Right kidney (tissue), 1 donor: ENCODE measurements at regions not wholly inside any gene's neighbourhood (a gene's known extent, or its start where the extent isn't known, plus 50 kb on each side); places are given as distances from the start of the nearest gene placed in this dataset.
"Not testable (repeated sequence)": the region's sequence is repeated elsewhere in the genome, so short reads cannot be mapped to it uniquely, and the experiment has no call there.

ENCODE experiments used
- DNase-seq: peaks from one replicate; pipeline ENCODE4 v3.0.0-alpha.2; 2016

GRCh38 chr1:182227864-182228547, 163.6 kb downstream of the GLUL start:
- no peak for DNase-seq

GRCh38 chr1:182226618-182227017, 165.0 kb downstream of the GLUL start:
- DNase-seq, result no peak

GRCh38 chr1:182225755-182226154, 164.2 kb upstream of the ZNF648 start:
- DNase-seq, result not testable (repeated sequence)

GRCh38 chr1:182221990-182222389, 160.5 kb upstream of the ZNF648 start:
- not testable (repeated sequence) for DNase-seq

GRCh38 chr1:182221367-182221766, 159.9 kb upstream of the ZNF648 start:
- not testable (repeated sequence) for DNase-seq

GRCh38 chr1:182217967-182218366, 156.5 kb upstream of the ZNF648 start:
- no peak for DNase-seq

GRCh38 chr1:182217071-182217470, 155.6 kb upstream of the ZNF648 start:
- DNase-seq, result no peak

- no peak for DNase-seq
These were observed 154.3 kb upstream of the ZNF648 start for GRCh38 chr1:182215764-182216163.

- DNase-seq, result no peak
These were observed 151.7 kb upstream of the ZNF648 start for GRCh38 chr1:182213163-182213562.

GRCh38 chr1:182211386-182211785, 149.9 kb upstream of the ZNF648 start:
- no peak for DNase-seq

GRCh38 chr1:182210417-182210816, 148.9 kb upstream of the ZNF648 start:
- DNase-seq, result no peak

- no peak for DNase-seq
These were observed 145.8 kb upstream of the ZNF648 start for GRCh38 chr1:182207300-182207699.

GRCh38 chr1:182206626-182207239, 145.2 kb upstream of the ZNF648 start:
- no peak for DNase-seq

GRCh38 chr1:182205351-182206022, 144.0 kb upstream of the ZNF648 start:
- DNase-seq, result no peak

GRCh38 chr1:182203191-182203875, 141.8 kb upstream of the ZNF648 start:
- DNase-seq, result no peak

GRCh38 chr1:182201490-182201889, 140.0 kb upstream of the ZNF648 start:
- not testable (repeated sequence) for DNase-seq

GRCh38 chr1:182200025-182200812, 138.7 kb upstream of the ZNF648 start:
- DNase-seq, result no peak

GRCh38 chr1:182198006-182198605, 136.6 kb upstream of the ZNF648 start:
- DNase-seq, result no peak

GRCh38 chr1:182196897-182197870, 135.7 kb upstream of the ZNF648 start:
- DNase-seq, result no peak

- DNase-seq, result no peak
These were observed 134.2 kb upstream of the ZNF648 start for GRCh38 chr1:182195733-182196132.
